ENCODE measurements at regions not wholly inside any gene's neighbourhood (a gene's known extent, or its start where the extent isn't known, plus 50 kb on each side); places are given as distances from the start of the nearest gene placed in this dataset.
"Not testable (repeated sequence)": the region's sequence is repeated elsewhere in the genome, so short reads cannot be mapped to it uniquely, and the experiment has no call there.

GRCh38 chr2:95728878-95729596 lies 137.2 kb downstream of the TRIM43 start:
- peak; percentile 26 for DNase-seq

GRCh38 chr2:95729597-95729955 lies 137.8 kb downstream of the TRIM43 start:
- DNase-seq = no peak

- no peak for DNase-seq
These were observed 139.0 kb downstream of the TRIM43 start for GRCh38 chr2:95730813-95731212.

- no peak for DNase-seq
These were observed 143.4 kb downstream of the TRIM43 start for GRCh38 chr2:95734976-95735890.

GRCh38 chr2:95738301-95738700 lies 146.5 kb downstream of the TRIM43 start:
- DNase-seq = no peak

GRCh38 chr2:95752126-95752525 lies 160.3 kb downstream of the TRIM43 start:
- not testable (repeated sequence) for DNase-seq

GRCh38 chr2:95753812-95754211 lies 162.0 kb downstream of the TRIM43 start:
- DNase-seq = not testable (repeated sequence)

- not testable (repeated sequence) for DNase-seq
These were observed 162.4 kb downstream of the TRIM43 start for GRCh38 chr2:95754213-95754612.

GRCh38 chr2:95754819-95755563 lies 163.2 kb downstream of the TRIM43 start:
- DNase-seq = not testable (repeated sequence)

- DNase-seq = not testable (repeated sequence)
These were observed 164.3 kb downstream of the TRIM43 start for GRCh38 chr2:95755956-95756669.

GRCh38 chr2:95757988-95758387 lies 166.2 kb downstream of the TRIM43 start:
- DNase-seq = no peak

GRCh38 chr2:95759481-95760246 lies 167.9 kb downstream of the TRIM43 start:
- no peak for DNase-seq

- no peak for DNase-seq
These were observed 169.2 kb downstream of the TRIM43 start for GRCh38 chr2:95760806-95761525.

- DNase-seq = no peak
These were observed 169.8 kb downstream of the TRIM43 start for GRCh38 chr2:95761556-95761955.

GRCh38 chr2:95762023-95763021 lies 170.5 kb downstream of the TRIM43 start:
- DNase-seq = not testable (repeated sequence)

GRCh38 chr2:95763074-95763473 lies 171.3 kb downstream of the TRIM43 start:
- not testable (repeated sequence) for DNase-seq

GRCh38 chr2:95764966-95765365 lies 173.2 kb downstream of the TRIM43 start:
- DNase-seq = not testable (repeated sequence)

GRCh38 chr2:95765925-95766910 lies 174.4 kb downstream of the TRIM43 start:
- DNase-seq = not testable (repeated sequence)
